GM18517 (cell line): ENCODE measurements at regions not wholly inside any gene's neighbourhood (a gene's known extent, or its start where the extent isn't known, plus 50 kb on each side); places are given as distances from the start of the nearest gene placed in this dataset.
A peak's percentile ranks its signal among the peaks of the same experiment; 100 is the strongest.

Experiments
- ATAC-seq: cut with Tn5 transposase; IDR thresholded peaks from one replicate; pipeline ENCODE4 v1.9.1; 2021; ENCODE audit warnings: mild to moderate bottlenecking, moderate library complexity; ENCODE audit not compliant: unreplicated experiment

DNA sequence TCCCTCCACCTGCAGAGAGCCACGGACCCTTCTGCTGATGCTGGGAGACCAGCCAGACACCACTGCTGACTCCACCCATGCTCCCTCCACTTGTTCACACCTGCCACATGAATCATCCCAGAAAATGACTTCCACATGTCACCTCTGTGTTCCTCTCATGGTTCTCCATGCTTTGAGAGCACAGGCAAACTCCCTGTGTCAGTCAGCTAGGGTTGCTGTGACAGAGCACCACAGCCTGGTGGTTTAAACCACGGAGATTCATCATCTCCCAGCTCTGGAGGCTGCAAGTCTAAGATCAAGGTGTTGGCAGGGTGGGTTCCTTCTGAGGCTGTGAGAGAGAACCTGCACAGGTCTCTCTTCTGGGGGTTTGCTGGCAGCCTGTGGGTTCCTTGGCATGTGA lies 381.4 kb downstream of the GADD45G start:
- no peak for ATAC-seq

GRCh38 chr9:89988458-89988857 lies 383.6 kb downstream of the GADD45G start:
- ATAC-seq, result no peak

GRCh38 chr9:89991204-89991790 lies 386.5 kb downstream of the GADD45G start:
- ATAC-seq, result no peak

GRCh38 chr9:89992326-89993198 lies 387.8 kb downstream of the GADD45G start:
- no peak for ATAC-seq

DNA sequence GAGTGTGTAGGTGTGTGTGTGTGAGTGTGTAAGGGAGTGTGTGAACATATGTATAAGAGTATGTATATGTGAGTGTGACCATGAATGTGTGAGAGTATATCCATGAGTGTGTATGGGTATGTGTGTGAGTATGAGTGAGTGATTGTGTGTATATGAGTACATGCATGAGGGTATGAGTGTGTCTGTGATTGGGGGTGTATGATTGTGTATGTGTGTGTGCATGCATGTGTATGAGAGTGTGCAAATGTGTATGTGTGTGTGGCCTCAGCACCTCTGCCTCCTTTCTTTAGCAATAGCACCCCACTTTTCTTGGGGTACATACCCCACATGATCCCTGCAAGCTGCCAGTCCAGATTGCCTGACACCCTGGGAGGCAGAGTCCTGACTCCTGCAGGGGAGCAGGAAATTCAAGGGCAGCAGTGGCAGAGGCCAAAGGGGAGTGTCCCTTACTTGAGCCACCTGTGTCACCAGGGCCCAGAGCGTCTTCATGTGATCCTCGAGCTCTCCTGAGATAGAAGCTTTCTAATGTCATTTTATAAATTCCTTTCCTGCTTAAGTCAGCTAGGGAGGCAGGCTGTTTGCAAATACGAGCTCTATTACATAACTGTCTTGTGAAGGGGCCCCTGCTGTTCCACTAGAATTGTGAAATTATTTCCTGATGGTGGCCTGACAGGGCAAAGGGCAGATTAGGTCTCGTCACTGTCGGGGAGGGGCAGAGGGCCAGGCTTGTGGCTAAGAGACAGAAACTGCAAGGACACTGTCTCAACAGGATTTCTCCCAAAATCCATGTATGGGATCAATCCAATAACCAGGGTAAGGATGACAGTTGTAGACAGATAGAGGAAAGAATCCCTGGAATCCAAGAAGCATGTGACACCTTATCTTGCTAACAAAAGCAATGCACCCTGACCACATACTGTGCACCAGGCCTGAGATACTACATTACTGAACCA lies 389.1 kb downstream of the GADD45G start:
- ATAC-seq, result no peak

GRCh38 chr9:89994988-89995613 lies 390.3 kb downstream of the GADD45G start:
- ATAC-seq, result no peak

DNA sequence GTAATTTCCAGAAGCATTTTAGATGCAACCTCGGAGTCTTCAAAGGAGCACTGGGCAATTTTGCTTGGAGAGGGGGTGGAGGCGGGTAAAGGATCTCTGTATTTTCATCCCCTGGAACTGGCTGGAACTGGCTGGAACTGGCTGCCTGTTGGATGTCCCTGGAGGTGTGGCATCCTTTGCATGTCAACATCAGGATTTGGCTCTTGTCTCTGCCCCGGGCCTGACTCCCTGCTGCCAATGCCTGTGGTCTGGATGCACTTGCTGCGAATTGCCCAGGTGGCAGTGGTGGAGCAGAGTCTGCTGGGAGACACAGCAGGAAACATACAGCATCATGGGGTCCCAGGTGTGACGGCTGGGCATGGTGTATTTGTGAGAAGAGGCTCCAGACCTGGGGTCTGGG lies 391.3 kb downstream of the GADD45G start:
- no peak for ATAC-seq

GRCh38 chr9:89996773-89997172 lies 392.0 kb downstream of the GADD45G start:
- no peak for ATAC-seq

- no peak for ATAC-seq
These were observed 393.8 kb downstream of the GADD45G start for GRCh38 chr9:89998633-89999032.

GRCh38 chr9:89999176-89999533 lies 394.3 kb downstream of the GADD45G start:
- ATAC-seq, result no peak

DNA sequence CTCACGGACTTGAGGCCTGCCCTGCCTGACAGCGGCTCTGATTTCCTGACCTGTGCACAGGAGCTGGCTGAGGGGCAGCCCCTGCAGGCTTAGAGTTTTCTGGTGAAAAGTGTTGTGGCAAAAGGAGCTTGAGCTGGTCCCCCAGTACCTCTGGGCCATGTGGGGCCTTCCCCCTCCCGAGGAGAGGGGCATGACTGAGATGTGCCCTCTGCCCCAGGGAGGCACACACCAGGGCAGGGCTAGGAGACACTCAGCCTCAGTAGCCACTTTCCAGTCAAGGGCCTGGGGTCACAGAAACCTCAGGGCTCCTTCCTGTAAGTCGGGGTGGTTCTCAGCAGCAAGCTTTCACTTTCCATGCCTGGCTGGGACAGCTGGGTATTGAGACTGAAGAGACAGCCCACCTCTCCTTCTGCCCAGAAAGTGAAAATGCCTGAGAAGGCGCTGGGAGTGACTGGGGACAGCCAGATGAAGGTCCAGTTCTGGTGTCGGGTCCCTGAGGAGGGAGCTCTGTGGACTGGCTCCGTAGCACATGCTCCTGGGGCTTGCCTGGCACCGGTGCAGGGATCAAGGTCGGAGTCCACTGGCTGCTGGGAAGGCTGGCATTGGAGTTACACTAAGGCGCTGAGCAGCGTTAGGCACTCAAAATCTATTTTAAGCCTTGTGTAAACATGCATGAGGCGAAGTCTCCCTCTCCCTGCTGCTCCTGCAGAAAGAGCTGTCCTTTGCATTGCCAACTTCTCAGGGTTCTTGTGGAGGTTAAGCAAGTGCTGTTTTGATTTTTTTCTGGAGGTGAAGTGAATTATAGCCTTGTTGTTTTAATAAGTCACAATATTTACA lies 394.9 kb downstream of the GADD45G start:
- ATAC-seq, result peak; percentile 93

- ATAC-seq, result no peak
These were observed 396.1 kb downstream of the GADD45G start for GRCh38 chr9:90000925-90001324.

DNA sequence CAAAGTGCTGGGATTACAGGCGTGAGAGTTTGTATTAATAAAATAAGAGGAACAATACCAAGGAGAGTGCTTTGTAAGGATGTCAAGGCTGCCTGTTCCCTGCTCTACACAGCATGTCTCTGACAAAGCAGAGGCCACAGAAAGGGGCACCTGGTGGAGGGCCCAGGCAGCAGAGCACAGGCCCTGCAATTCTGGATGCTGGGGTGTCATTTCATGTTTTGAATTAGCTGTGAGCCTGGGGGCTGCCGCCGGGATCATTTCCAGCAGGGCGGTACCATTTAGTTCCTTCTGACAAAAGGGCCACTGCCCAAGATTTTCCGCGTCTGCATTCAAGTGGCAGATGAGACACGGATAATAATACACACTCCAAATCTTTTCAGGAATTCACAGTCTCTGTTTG lies 396.9 kb downstream of the GADD45G start:
- ATAC-seq, result no peak

DNA sequence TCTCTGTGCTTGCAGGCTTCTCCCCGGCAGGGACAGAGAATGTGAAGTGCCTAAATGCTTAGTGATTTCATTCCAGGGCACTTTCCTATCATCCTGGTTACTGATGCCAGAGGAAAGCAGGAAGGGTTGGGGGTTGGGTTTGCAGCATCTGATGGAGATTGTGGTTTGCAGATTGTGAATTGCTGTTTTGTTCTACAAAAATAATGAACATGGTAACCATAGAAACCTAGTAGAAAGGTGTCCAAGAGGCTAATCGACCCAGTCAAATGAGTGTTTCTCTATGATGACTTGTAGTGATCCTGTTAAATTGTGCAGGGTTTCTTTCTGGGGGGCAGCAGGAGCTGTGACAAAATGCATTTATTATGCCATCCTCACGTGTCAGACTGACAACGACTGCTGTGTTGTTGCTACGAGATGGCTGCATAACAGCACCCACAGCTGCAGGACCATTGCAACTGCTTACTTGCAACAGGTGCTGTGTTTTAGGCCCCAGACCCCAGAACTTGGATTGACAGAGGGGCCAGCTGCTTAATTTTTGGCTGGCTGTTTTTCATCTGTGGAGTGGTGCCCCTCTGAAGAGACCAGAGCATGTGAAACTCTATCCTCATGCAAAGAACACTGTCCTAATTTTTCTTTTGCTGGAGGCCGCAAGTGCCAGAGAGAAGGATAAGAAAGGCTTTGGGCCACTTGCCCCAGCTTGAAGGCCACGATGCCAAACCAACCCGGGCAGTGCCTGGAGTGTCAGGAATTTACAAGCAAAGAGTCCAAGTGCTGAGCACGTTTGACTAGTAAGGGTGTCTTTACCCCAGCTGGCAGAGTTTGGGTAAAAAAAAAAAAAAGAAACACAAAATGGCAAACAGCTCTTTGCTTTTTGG lies 397.8 kb downstream of the GADD45G start:
- ATAC-seq, result no peak

DNA sequence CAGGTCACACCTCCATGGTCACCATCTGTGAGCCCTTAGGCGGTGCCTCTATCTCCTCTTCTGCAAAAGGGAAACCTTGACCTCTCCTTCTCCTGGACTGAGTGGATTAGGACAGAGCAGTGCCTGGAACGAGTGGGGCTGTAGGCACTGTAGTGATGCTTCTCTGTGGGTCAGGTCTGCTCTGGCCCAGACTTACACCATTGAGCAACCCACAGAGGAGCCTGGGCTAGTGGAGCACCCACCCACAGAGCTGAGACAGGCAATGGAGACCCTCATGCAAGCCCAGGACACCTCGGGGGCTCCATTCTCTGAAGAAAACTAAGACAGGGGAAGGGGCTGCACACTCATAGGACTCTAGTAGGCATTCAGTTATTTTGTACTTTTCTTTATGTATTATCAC lies 400.6 kb downstream of the GADD45G start:
- no peak for ATAC-seq

DNA sequence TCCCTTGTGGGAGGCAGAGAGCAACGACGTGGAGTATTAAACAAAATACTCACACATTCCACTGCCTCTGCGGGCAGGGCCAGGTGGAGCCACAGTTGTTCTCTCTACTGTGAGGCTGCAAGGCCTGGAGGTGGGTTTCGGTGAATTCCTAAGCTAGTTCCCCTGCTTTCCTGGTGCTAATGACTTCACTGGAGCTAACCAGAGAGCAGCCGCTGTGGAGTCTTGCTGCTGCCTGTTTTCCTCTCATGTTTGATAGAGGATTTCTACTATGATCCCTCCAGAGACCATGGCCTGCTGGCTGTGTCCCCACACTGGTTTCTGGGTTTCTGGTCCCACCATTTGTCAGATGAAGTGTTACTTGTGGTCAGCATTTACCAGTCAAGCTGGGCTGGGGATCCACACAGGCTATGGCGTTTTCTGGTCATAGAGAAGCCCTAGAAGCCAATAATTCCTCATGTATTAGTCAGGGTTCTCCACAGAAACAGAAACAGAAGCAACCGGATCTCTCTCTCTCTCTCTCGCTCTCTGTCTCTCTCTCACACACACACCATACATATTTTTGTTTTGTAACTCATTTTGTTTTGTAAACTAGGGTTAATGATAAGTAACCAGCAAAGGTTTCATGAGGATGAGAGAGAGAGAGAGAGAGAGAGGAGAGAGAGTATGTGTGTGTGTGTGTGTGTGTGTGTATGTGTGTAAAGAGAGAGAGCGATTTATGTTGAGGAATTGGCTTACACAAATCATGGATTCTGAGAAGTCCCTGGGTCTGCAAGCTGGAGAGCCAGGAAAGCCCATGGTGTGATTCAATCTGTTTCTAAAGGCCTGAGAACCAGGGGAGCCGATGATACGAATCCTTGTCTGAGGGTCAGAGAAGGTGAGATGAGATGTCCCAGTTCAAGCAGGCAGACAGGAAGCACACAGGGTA lies 403.0 kb downstream of the GADD45G start:
- no peak for ATAC-seq

DNA sequence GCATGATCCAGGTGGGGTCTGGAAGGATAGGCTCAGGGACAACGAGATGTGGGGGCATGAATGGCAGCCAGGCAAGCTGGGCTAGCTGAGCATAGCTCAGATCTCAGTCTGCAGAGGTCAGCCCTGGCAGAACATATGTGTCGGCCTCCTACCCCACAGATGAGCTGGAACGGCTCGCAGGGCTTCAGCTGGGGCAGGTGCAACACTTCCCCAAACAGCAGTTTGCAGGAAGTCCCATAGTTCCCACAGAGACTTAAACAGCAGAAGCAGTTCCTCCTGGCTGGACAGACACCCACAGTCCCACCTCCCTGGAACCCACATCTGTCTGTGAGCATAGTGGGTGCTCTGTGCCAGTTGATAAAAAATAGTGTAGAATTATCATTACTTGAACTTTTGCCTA lies 404.6 kb downstream of the GADD45G start:
- ATAC-seq, result no peak

DNA sequence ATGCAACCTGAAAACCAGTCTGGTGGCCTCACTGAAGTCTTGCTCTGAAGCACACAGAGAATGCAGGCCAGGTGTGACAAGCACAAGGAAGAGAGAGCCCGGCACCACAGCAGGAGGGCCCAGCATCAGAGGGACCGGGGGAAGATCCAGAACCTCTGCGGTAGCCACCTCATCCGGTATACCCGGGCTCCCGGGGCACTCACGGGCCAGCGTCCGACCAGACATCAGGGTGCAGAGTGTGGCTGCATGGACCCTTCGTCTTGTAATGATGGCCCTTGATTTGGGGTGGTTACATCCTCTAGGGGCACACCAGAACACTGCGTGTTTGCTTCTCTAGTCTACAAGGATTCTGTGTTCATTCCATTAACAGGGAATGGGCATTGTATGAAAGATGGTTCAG lies 406.0 kb downstream of the GADD45G start:
- no peak for ATAC-seq
